Caco-2 (cell line): ENCODE measurements at regions not wholly inside any gene's neighbourhood (a gene's known extent, or its start where the extent isn't known, plus 50 kb on each side); places are given as distances from the start of the nearest gene placed in this dataset.

Experiments
- BruUV-seq: library from RNA; stranded (reverse); fragments of 400-500 nt; replicated peaks from 2 replicates; lab custom pipeline; 2021; lab: Mats Ljungman, UMichigan
- CTCF ChIA-PET: fragments of 300-600 bp; sonication (Branson Sonifier 250); formaldehyde crosslinking; loops from one replicate; lab custom pipeline; 2022; ENCODE audit warnings: antibody characterized with exemption; lab: Charles Lee
- POLR2A ChIA-PET: fragments of 300-600 bp; sonication (Branson Sonifier 250); formaldehyde crosslinking; loops from one replicate; lab custom pipeline; 2022; ENCODE audit warnings: antibody characterized with exemption; lab: Charles Lee
- DNase-seq, 2 experiments: peaks; one replicate each; pipeline versions ENCODE4 v3.0.0 to v3.0.0-alpha.2; 2020 to 2022
- H3K27me3 ChIP-seq: replicated peaks from 2 replicates; pipeline ENCODE4 v1.6.0; 2011; ENCODE audit warnings: low read length; ENCODE audit not compliant: control insufficient read depth, insufficient read depth
- H3K36me3 ChIP-seq: 2 replicates; pipeline ENCODE4 v1.5.1; 2011; ENCODE audit warnings: low read length; ENCODE audit not compliant: control insufficient read depth, insufficient read depth
- H3K4me1 ChIP-seq: fragments of 250-450 bp; sonication (Bioruptor Pico); 2 replicates; pipeline ENCODE4 v1.5.1; 2020; ENCODE audit warnings: mild to moderate bottlenecking
- H3K4me3 ChIP-seq: 2 replicates; pipeline ENCODE4 v1.5.1; 2011; ENCODE audit warnings: low read depth, mild to moderate bottlenecking, control low read depth, low read length
- H3K9me3 ChIP-seq: fragments of 250-450 bp; sonication (Bioruptor Pico); 2 replicates; pipeline ENCODE4 v1.5.1; 2020; ENCODE audit warnings: mild to moderate bottlenecking, moderate library complexity
- H3K27ac Mint-ChIP-seq: one replicate; pipeline ENCODE4 v1.8.0; 2022; ENCODE audit warnings: mixed read lengths; ENCODE audit not compliant: unreplicated experiment
- H3K27me3 Mint-ChIP-seq: one replicate; pipeline ENCODE4 v1.8.0; 2022; ENCODE audit warnings: mixed read lengths; ENCODE audit not compliant: insufficient read depth, unreplicated experiment
- H3K36me3 Mint-ChIP-seq: one replicate; pipeline ENCODE4 v1.8.0; 2022; ENCODE audit warnings: mild to moderate bottlenecking, mixed read lengths; ENCODE audit not compliant: insufficient read depth, unreplicated experiment
- H3K4me1 Mint-ChIP-seq: one replicate; pipeline ENCODE4 v1.8.0; 2022; ENCODE audit warnings: low read depth, mixed read lengths; ENCODE audit not compliant: unreplicated experiment
- H3K4me3 Mint-ChIP-seq: one replicate; pipeline ENCODE4 v1.8.0; 2022; ENCODE audit warnings: mild to moderate bottlenecking, moderate library complexity, mixed read lengths; ENCODE audit not compliant: unreplicated experiment
- H3K9me3 Mint-ChIP-seq: one replicate; pipeline ENCODE4 v1.8.0; 2022; ENCODE audit warnings: mixed read lengths; ENCODE audit not compliant: unreplicated experiment
- CTCF ChIP-seq, 2 experiments: fragments of 200-600 bp in 1 of 2; IDR thresholded peaks; 1 replicate in 1 of 2; 2 replicates in 1 of 2; pipeline versions ENCODE4 v1.5.1 to v1.8.0; 2011 to 2022; ENCODE audit warnings: antibody characterized with exemption in 1 of 2, control low read depth in 1 of 2, inconsistent platforms in 1 of 2, low read depth in 1 of 2, low read length in 1 of 2, mild to moderate bottlenecking in 1 of 2, moderate library complexity in 1 of 2; ENCODE audit not compliant: insufficient read depth in 1 of 2, severe bottlenecking in 1 of 2, unreplicated experiment in 1 of 2
- intact Hi-C: fragments of 100-400 bp; cut with micrococcal nuclease; formaldehyde crosslinking; loops from one replicate; pipeline ENCODE4 v1.10.0; 2022; ENCODE audit not compliant: unreplicated experiment

GRCh38 chr5:174596429-174596828 is 128.0 kb upstream of the MSX2 start:
- CTCF ChIA-PET = interaction anchor here (0.6 to 1.6 kb wide), 5 partner anchors 13 to 200 kb away, joined by 4 to 20 read pairs (median 5); partner anchors contain the start of gene MSX2
- Histone ChIP-seq H3K4me3 (no peak overlapping the region), H3K36me3 (no peaks in the 10 kb centered on the region), H3K4me1 (peaks cover 63% of the 10 kb centered on the region), H3K27me3 (no peaks in the 10 kb centered on the region), H3K9me3 (no peaks in the 10 kb centered on the region)
- BruUV-seq = no TSS peak
- H3K27ac Mint-ChIP-seq = peak overlapping the region; percentile 74
- DNase-seq = peak; percentile 38 to 59
- peaks cover 7% of the 10 kb centered on the region for H3K36me3 Mint-ChIP-seq
- no peaks in the 10 kb centered on the region for H3K27me3 Mint-ChIP-seq
- POLR2A ChIA-PET = interaction anchor here (0.5 to 1.2 kb wide), 2 partner anchors 128 to 130 kb away, joined by 3 to 6 read pairs; partner anchors contain the start of gene MSX2
- TF ChIP-seq CTCF (IDR thresholded peaks at IDR 0.05; ENCODE audit: insufficient read depth in 1 of 2, low read depth in 1 of 2, low read length in 1 of 2, severe bottlenecking in 1 of 2, unreplicated experiment in 1 of 2) = no peak
- H3K4me1 Mint-ChIP-seq = peaks cover 51% of the 10 kb centered on the region
- H3K9me3 Mint-ChIP-seq = peaks cover 13% of the 10 kb centered on the region
- intact Hi-C loops = loop anchor here (5.0 kb wide), 1 partner anchor 74 kb away; no protein-coding TSS in a partner anchor
- H3K4me3 Mint-ChIP-seq = peak overlapping the region; percentile 8

- H3K27me3 Mint-ChIP-seq = no peaks in the 10 kb centered on the region
- DNase-seq = peak; percentile 55 to 66
- H3K4me1 Mint-ChIP-seq = peaks cover 38% of the 10 kb centered on the region
- peak in 1 of 2 experiments; percentile 20 for TF ChIP-seq CTCF (IDR thresholded peaks at IDR 0.05; ENCODE audit: insufficient read depth in 1 of 2, low read depth in 1 of 2, low read length in 1 of 2, severe bottlenecking in 1 of 2, unreplicated experiment in 1 of 2)
- BruUV-seq = no TSS peak
- H3K27ac Mint-ChIP-seq = peak overlapping the region; percentile 80
- H3K4me3 Mint-ChIP-seq = peak overlapping the region; percentile 56
- Histone ChIP-seq H3K27me3 (no peaks in the 10 kb centered on the region), H3K4me3 (no peak overlapping the region), H3K36me3 (no peaks in the 10 kb centered on the region), H3K4me1 (peaks cover 69% of the 10 kb centered on the region), H3K9me3 (peaks cover 13% of the 10 kb centered on the region)
- no peaks in the 10 kb centered on the region for H3K36me3 Mint-ChIP-seq
- intact Hi-C loops = loop anchor here (5.0 kb wide), 1 partner anchor 78 kb away; no protein-coding TSS in a partner anchor
- no peaks in the 10 kb centered on the region for H3K9me3 Mint-ChIP-seq
- POLR2A ChIA-PET = no interaction called here
- CTCF ChIA-PET = interaction anchor here (0.6 to 1.7 kb wide), 3 partner anchors 11 to 273 kb away, joined by 3 to 5 read pairs (median 4); no protein-coding TSS in a partner anchor
Observed at GRCh38 chr5:174599992-174600391, 124.4 kb upstream of the MSX2 start.

- no TSS peak for BruUV-seq
- CTCF ChIA-PET = interaction anchor here (0.7 to 1.0 kb wide), 2 partner anchors 11 to 116 kb away, joined by 4 read pairs; no protein-coding TSS in a partner anchor
- Mint-ChIP-seq H3K27me3 (no peaks in the 10 kb centered on the region), H3K4me1 (peaks cover 38% of the 10 kb centered on the region), H3K9me3 (no peaks in the 10 kb centered on the region), H3K27ac (peak overlapping the region; percentile 80), H3K36me3 (peaks cover 4% of the 10 kb centered on the region), H3K4me3 (peak overlapping the region; percentile 18)
- POLR2A ChIA-PET = interaction anchor here (0.6 kb wide), 1 partner anchor 12 kb away, joined by 6 read pairs; no protein-coding TSS in a partner anchor
- peaks cover 65% of the 10 kb centered on the region for H3K4me1 ChIP-seq
- intact Hi-C loops = no loop called here
- peak; percentile 59 to 71 for DNase-seq
- H3K36me3 ChIP-seq = no peaks in the 10 kb centered on the region
- no peaks in the 10 kb centered on the region for H3K27me3 ChIP-seq
- H3K4me3 ChIP-seq = no peak overlapping the region
- TF ChIP-seq CTCF (IDR thresholded peaks at IDR 0.05; ENCODE audit: insufficient read depth in 1 of 2, low read depth in 1 of 2, low read length in 1 of 2, severe bottlenecking in 1 of 2, unreplicated experiment in 1 of 2) = no peak
- H3K9me3 ChIP-seq = peaks cover 13% of the 10 kb centered on the region
Observed at GRCh38 chr5:174601946-174602345, 122.4 kb upstream of the MSX2 start.
